ENCODE measurements at regions not wholly inside any gene's neighbourhood (a gene's known extent, or its start where the extent isn't known, plus 50 kb on each side); places are given as distances from the start of the nearest gene placed in this dataset.

- peak; percentile 80 for ATAC-seq (ENCODE audit: low FRiP score)
These were observed 143.4 kb downstream of the MACROH2A1 start for GRCh38 chr5:135255461-135256178.

GRCh38 chr5:135254183-135254582 lies 144.8 kb downstream of the MACROH2A1 start:
- DNase-seq (ENCODE audit: low spot score) (no peak), ATAC-seq (ENCODE audit: low FRiP score) (no peak)
- TF ChIP-seq, protein P1, sequence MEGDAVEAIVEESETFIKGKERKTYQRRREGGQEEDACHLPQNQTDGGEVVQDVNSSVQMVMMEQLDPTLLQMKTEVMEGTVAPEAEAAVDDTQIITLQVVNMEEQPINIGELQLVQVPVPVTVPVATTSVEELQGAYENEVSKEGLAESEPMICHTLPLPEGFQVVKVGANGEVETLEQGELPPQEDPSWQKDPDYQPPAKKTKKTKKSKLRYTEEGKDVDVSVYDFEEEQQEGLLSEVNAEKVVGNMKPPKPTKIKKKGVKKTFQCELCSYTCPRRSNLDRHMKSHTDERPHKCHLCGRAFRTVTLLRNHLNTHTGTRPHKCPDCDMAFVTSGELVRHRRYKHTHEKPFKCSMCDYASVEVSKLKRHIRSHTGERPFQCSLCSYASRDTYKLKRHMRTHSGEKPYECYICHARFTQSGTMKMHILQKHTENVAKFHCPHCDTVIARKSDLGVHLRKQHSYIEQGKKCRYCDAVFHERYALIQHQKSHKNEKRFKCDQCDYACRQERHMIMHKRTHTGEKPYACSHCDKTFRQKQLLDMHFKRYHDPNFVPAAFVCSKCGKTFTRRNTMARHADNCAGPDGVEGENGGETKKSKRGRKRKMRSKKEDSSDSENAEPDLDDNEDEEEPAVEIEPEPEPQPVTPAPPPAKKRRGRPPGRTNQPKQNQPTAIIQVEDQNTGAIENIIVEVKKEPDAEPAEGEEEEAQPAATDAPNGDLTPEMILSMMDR (IDR thresholded peaks at IDR 0.05) = no peak

More at GRCh38 chr5:135255461-135256178, 143.4 kb downstream of the MACROH2A1 start:
- TF ChIP-seq, protein P1 (IDR thresholded peaks at IDR 0.05) = no peak
- no peak for DNase-seq (ENCODE audit: low spot score)

GRCh38 chr5:135253601-135254178 lies 145.3 kb downstream of the MACROH2A1 start:
- DNase-seq (ENCODE audit: low spot score) = no peak
- TF ChIP-seq, protein P1 (IDR thresholded peaks at IDR 0.05) = no peak

GRCh38 chr5:135251093-135251492 lies 147.9 kb downstream of the MACROH2A1 start:
- ATAC-seq (ENCODE audit: low FRiP score) (no peak), DNase-seq (ENCODE audit: low spot score) (no peak)
- TF ChIP-seq, protein P1 (IDR thresholded peaks at IDR 0.05) = no peak

More at GRCh38 chr5:135253601-135254178, 145.3 kb downstream of the MACROH2A1 start:
- ATAC-seq (ENCODE audit: low FRiP score) = no peak

DNA sequence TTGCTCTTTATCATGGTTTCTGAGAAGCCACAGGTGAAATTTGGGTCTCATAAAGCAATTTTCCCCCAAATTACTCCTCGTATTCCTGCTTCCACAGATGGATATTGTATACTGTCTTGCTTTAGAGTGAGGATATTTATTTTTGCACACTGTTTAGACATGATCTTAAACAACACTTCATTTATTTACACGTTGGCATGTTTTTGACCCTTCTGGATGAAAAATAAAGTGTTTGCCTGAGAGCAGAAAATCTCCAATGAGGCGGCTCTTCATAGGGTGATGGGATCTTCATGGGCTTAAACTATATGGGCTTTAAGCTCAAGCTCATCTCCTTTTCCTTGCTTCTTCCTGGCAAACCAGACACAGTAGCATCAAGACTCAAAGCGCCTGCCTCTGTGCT lies 148.4 kb downstream of the MACROH2A1 start:
- DNase-seq (ENCODE audit: low spot score) (no peak), ATAC-seq (ENCODE audit: low FRiP score) (no peak)
- TF ChIP-seq, protein P1 (IDR thresholded peaks at IDR 0.05) = no peak

DNA sequence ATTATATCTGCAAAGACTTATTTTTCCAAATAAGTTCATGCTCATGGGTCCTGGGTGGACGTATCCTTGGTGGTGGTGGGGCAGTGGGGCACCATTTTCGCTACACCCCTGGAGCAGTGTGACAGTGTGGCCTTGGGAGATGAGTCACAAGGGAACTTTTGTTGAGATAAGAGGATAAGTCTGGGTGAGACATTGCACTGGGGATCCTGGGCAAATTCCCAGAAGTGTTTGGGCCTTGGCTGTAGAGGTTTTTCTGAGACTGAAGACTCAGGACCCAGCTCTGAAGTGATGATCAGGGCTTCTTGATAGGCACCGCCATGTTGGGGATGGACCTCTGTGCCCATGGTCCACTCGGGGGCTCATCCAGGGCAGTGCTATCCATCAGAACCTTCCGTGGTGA lies 149.4 kb downstream of the MACROH2A1 start:
- no peak for DNase-seq (ENCODE audit: low spot score)
- TF ChIP-seq, protein P1 (IDR thresholded peaks at IDR 0.05) = no peak

DNA sequence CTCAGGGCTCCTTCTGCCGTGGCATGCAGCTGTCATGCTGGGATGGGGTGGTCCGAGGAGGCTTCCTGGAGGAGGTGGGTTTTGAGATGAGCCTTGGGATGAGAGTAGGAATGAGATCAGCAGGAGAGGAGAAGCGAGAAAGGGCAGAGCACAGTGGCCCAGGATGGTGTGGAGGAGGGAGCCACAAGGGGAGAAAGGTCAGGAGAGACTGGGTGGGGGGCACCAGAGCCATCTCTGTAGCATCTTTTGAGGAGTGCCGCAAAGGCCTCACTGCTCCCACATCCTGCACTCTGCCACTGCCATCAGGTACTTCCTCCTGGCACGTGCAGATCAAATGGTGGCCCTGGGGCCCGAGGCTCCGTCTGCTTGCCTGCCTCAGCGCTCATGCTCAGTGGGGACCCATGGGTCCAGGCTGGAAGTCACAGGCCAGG lies 150.2 kb downstream of the MACROH2A1 start:
- TF ChIP-seq, protein P1 (IDR thresholded peaks at IDR 0.05) = no peak
- ATAC-seq (ENCODE audit: low FRiP score) (no peak), DNase-seq (ENCODE audit: low spot score) (no peak)

More for the DNA sequence above, 149.4 kb downstream of the MACROH2A1 start:
- ATAC-seq (ENCODE audit: low FRiP score) = no peak

Measured in omental fat pad (tissue), 3 donors.